ENCODE measurements at regions not wholly inside any gene's neighbourhood (a gene's known extent, or its start where the extent isn't known, plus 50 kb on each side); places are given as distances from the start of the nearest gene placed in this dataset.

DNA sequence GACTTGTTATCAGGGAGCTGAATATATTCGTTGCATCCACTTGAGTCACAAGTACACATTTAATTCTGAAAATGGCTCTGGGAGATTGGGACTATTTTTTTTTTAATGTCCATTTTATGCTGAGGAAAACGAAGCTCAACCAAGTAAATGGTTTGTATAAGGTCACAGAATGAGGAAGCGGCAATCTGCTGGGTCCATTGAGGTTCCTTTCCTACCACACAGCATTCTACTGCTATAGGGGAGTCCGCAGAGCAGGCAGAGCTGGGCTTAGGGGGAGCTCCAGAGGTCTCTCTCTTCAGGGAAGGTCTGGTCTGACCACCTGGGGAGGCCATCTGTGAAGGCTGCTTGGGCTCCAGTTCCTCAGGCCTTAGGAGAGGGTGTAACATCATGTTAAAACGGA, 77.9 kb downstream of the MCFD2 start:
- TF ChIP-seq SP1 (IDR thresholded peaks at IDR 0.05) (no peak), YY1 (IDR thresholded peaks at IDR 0.05) (no peak), ATF3 (IDR thresholded peaks at IDR 0.05) (no peak), GABPA (IDR thresholded peaks at IDR 0.05 in 1 of 2, conservative IDR thresholded peaks at IDR 0.05 in 1 of 2) (no peak), RAD21 (IDR thresholded peaks at IDR 0.05) (no peak), JUND (IDR thresholded peaks at IDR 0.05) (no peak), HNF4A (conservative IDR thresholded peaks at IDR 0.05) (no peak), FOXA1 (IDR thresholded peaks at IDR 0.05) (no peak), REST (IDR thresholded peaks at IDR 0.05) (no peak), HNF4G (IDR thresholded peaks at IDR 0.05) (no peak), TAF1 (conservative IDR thresholded peaks at IDR 0.05) (no peak), MAX (IDR thresholded peaks at IDR 0.05) (no peak), NR2F2 (IDR thresholded peaks at IDR 0.05) (no peak)
- TF ChIP-seq, protein P1, sequence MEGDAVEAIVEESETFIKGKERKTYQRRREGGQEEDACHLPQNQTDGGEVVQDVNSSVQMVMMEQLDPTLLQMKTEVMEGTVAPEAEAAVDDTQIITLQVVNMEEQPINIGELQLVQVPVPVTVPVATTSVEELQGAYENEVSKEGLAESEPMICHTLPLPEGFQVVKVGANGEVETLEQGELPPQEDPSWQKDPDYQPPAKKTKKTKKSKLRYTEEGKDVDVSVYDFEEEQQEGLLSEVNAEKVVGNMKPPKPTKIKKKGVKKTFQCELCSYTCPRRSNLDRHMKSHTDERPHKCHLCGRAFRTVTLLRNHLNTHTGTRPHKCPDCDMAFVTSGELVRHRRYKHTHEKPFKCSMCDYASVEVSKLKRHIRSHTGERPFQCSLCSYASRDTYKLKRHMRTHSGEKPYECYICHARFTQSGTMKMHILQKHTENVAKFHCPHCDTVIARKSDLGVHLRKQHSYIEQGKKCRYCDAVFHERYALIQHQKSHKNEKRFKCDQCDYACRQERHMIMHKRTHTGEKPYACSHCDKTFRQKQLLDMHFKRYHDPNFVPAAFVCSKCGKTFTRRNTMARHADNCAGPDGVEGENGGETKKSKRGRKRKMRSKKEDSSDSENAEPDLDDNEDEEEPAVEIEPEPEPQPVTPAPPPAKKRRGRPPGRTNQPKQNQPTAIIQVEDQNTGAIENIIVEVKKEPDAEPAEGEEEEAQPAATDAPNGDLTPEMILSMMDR (IDR thresholded peaks at IDR 0.05; ENCODE audit: low read depth, low read length, missing input control) = no peak
- TF ChIP-seq, protein P2, sequence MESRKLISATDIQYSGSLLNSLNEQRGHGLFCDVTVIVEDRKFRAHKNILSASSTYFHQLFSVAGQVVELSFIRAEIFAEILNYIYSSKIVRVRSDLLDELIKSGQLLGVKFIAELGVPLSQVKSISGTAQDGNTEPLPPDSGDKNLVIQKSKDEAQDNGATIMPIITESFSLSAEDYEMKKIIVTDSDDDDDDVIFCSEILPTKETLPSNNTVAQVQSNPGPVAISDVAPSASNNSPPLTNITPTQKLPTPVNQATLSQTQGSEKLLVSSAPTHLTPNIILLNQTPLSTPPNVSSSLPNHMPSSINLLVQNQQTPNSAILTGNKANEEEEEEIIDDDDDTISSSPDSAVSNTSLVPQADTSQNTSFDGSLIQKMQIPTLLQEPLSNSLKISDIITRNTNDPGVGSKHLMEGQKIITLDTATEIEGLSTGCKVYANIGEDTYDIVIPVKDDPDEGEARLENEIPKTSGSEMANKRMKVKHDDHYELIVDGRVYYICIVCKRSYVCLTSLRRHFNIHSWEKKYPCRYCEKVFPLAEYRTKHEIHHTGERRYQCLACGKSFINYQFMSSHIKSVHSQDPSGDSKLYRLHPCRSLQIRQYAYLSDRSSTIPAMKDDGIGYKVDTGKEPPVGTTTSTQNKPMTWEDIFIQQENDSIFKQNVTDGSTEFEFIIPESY (IDR thresholded peaks at IDR 0.05) = no peak
- Histone ChIP-seq H3K9me3 (ENCODE audit: control insufficient read depth in 4 of 4, low read length in 3 of 4) (no peaks in the 10 kb centered on the region), H3K27me3 (ENCODE audit: control insufficient read depth in 4 of 4, insufficient read depth in 4 of 4, low read length in 3 of 4) (no peaks in the 10 kb centered on the region), H3K27ac (ENCODE audit: low read depth in 1 of 2, low read length in 2 of 2) (no peak overlapping the region), H3K9ac (ENCODE audit: low read depth in 1 of 2, low read length in 2 of 2) (no peak overlapping the region), H3K4me3 (ENCODE audit: low read depth in 1 of 3, low read length in 3 of 3) (no peak overlapping the region), H3K4me1 (ENCODE audit: control insufficient read depth in 4 of 4, insufficient read depth in 4 of 4, low read length in 3 of 4) (no peaks in the 10 kb centered on the region), H3K36me3 (ENCODE audit: control insufficient read depth in 4 of 4, insufficient read depth in 3 of 4, low read depth in 1 of 4, low read length in 3 of 4) (no peaks in the 10 kb centered on the region)
- WGBS = 88% methylated on average over 5 of the region's 5 CpGs
- DNase-seq (ENCODE audit: low spot score) = no peak

- no peak overlapping the region for H3K4me3 ChIP-seq (ENCODE audit: low read depth in 1 of 3, low read length in 3 of 3)
- H3K9me3 ChIP-seq (ENCODE audit: control insufficient read depth in 4 of 4, low read length in 3 of 4) = no peaks in the 10 kb centered on the region
- no peaks in the 10 kb centered on the region for H3K36me3 ChIP-seq (ENCODE audit: control insufficient read depth in 4 of 4, insufficient read depth in 3 of 4, low read depth in 1 of 4, low read length in 3 of 4)
- DNase-seq (ENCODE audit: low spot score) = no peak
- no peaks in the 10 kb centered on the region for H3K4me1 ChIP-seq (ENCODE audit: control insufficient read depth in 4 of 4, insufficient read depth in 4 of 4, low read length in 3 of 4)
- no peak overlapping the region for H3K9ac ChIP-seq (ENCODE audit: low read depth in 1 of 2, low read length in 2 of 2)
- 95% methylated on average over 10 of the region's 10 CpGs for WGBS
- H3K27ac ChIP-seq (ENCODE audit: low read depth in 1 of 2, low read length in 2 of 2) = no peak overlapping the region
- H3K27me3 ChIP-seq (ENCODE audit: control insufficient read depth in 4 of 4, insufficient read depth in 4 of 4, low read length in 3 of 4) = no peaks in the 10 kb centered on the region
- TF ChIP-seq YY1 (IDR thresholded peaks at IDR 0.05) (no peak), MAX (IDR thresholded peaks at IDR 0.05) (no peak), NR2F2 (IDR thresholded peaks at IDR 0.05) (no peak), RXRA (IDR thresholded peaks at IDR 0.05) (no peak), SP1 (IDR thresholded peaks at IDR 0.05) (no peak), REST (IDR thresholded peaks at IDR 0.05) (no peak), HNF4G (IDR thresholded peaks at IDR 0.05) (no peak), FOXA1 (IDR thresholded peaks at IDR 0.05) (no peak), ATF3 (IDR thresholded peaks at IDR 0.05) (no peak), HNF4A (conservative IDR thresholded peaks at IDR 0.05) (no peak), RAD21 (IDR thresholded peaks at IDR 0.05) (no peak), TAF1 (conservative IDR thresholded peaks at IDR 0.05) (no peak), EGR1 (IDR thresholded peaks at IDR 0.05; ENCODE audit: low read depth in 2 of 2) (no peak)
- TF ChIP-seq, protein P2 (IDR thresholded peaks at IDR 0.05) = no peak
Measured at GRCh38 chr2:46837112-46837454, 78.5 kb downstream of the MCFD2 start.
